Limb (tissue), 2 donors: ENCODE measurements at regions not wholly inside any gene's neighbourhood (a gene's known extent, or its start where the extent isn't known, plus 50 kb on each side); places are given as distances from the start of the nearest gene placed in this dataset.
"Not testable (repeated sequence)": the region's sequence is repeated elsewhere in the genome, so short reads cannot be mapped to it uniquely, and the experiment has no call there.

ENCODE experiments used
- DNase-seq, 2 donors: peaks; one replicate each; pipeline ENCODE4 v3.0.0-alpha.2; 2016; ENCODE audit errors: extremely low spot score in 2 of 2

DNA sequence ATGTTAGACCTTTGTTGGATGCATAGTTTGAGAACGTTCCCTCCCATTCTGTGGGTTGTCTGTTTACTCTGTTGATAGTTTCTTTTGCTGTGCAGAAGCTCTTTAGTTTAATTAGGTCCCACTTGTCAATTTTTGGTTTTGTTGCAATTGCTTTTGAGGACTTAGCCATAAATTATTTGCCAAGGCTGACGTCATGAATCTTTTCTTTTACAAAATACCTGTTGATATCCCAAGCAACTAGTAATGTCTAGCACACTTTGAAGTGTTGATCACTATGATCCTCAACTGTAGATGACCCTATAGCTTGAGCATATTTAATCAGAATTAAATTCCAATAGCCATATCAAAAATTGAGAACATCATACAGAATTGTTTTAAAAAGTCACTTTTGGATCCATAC, 63.3 kb upstream of the HABP2 start:
- not testable (repeated sequence) for DNase-seq

DNA sequence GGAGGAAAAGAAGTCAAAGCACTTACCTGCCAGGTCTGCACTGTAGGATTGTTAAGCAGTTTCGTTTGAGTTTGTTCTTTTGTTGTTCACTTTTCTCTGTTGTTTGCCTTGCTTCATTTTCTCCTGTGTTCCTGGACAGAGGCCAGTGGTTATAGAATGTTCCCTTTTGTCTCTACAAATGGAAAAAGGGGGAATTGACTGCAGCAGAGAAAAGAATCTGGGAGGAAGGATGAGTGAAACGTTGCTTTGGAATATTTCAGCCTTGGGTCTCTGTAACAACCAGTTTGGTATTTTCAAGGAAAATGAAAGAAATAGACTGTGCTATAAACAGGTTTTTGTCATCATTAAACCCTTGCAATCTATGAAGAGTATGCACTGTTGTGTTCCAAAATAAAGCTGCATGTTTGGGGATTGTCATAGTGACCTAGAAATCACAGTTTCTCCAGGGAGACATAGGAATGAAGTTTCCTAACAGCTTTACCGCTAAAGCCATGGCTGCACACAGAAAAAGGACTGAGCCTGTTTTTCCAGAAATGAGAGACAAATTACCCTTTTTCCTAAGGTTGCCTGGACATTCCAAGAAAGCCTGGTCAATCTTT, 60.8 kb upstream of the HABP2 start:
- peak in 1 of 2 donors; percentile 65 for DNase-seq

DNA sequence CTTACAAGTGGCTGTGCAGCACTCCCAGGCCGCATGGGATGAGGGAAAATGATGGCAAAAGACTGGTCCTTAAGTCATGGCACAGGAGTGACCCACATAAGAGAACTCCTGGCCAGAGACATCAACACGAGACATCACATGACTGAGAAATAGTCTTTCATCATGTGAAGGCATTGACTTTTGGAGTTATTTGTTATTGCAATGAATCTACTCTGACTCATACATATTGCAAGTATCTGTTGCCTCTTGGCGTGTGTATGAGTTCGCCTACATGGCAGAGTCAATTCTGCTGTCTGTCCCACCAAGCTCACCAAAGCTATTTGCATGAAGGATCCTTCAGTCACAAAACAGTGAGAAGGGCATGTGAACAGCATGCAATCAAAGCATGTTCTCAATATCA, 59.7 kb upstream of the HABP2 start:
- DNase-seq: no peak

DNA sequence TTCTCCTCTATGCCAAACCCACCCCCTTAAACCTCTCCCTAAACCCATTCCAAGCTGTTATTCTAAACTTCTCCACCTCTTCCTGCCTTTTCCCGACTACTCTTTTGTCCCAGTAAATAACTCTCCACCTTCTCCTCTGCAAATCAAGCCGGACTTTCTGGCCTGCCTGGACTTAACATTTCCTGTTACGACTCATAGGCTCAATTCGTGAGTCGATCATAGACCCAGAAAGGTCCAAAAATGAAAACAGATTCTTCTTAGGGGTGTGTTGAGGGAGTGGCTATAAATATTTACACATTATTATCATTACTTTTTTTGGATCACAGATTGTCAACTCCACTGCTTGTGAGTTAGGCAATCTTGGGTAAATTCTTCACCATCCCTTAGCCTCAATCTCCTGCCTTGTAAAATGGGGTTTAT, 59.0 kb upstream of the HABP2 start:
- no peak for DNase-seq

DNA sequence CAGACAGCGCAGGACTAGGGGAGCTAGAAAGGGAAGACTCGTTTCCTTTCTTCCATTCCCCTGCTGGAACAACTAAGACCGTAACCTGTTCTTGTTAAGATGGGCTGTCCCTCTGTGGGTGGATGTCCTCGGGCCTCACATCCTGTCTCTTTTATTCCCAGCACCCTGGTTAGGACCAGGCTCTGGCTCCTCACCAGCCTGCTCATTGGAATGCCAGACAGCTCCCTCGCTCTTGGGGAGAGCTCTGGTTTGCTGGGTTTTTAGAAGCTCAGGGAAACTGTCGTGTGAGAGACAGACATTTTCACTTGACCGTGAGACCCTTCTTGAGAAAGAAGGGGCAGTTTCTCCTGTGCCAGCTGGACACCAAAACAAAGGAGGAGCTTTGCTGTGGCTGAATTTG, 58.1 kb upstream of the HABP2 start:
- no peak for DNase-seq

DNA sequence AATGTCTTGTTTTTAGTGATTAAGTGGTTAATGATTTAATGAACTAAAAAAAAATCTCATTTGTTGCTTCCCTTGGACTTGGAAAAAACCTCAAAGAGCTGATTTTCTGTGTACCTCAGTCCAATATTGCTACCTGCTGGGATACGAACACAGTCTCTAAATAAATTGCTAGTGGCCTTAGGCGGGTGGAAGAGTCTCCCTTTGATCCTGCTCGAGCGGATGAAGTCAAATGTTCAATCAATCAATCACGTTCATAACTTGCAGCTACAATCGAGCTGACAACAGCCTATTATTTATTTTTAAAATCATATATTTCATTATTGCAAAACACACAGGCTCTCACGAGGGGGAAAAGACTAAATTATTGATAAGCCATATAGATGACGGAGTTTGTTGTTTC, 57.3 kb upstream of the HABP2 start:
- no peak for DNase-seq

DNA sequence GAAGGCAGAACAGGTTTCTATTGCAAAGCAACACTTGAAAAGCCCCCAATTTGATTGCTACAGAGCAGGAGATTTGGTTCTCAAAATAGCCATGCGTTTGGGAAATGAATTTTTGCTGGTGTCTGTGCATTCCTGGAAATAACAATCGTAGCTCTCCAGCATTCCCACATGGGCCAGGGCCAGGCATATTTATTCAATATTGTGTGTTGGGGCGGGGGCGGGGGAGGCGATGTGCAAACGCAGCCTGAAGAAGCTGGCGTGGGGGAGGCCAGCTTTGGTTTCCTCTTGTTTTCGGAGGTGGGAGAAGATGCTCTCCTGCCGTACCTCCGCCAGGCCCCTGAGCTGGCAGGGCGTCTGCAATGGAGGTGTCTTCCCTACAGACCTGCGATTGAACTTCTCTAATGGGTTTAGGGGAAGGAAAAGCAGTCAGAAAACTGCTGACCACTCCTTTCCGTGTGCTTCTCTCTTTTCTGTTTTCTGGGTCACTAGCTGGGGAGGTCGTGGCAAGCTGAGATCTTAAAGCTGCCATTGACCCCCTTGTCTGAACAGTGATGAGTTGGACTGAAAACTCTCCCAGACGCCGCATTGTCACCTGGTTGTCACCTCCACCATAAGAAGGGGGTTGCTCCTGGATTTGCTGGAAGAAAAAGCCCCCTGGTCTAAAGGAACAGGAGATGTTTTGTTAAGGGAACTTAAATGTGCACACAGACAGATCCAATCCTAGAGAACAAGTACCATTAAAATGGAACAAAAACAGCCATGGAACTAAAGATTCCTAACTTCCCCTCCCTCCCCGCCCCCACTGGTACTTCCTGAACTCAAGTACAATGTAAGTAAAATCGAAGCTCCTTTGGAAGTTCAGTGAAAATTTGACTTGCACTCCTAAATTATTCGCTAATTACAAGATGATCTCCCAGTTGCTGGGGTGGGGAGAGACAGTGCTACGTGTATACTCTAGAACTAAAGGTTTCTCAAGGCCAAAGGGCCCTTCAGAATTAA, 56.4 kb upstream of the HABP2 start:
- DNase-seq: peak; percentile 69

DNA sequence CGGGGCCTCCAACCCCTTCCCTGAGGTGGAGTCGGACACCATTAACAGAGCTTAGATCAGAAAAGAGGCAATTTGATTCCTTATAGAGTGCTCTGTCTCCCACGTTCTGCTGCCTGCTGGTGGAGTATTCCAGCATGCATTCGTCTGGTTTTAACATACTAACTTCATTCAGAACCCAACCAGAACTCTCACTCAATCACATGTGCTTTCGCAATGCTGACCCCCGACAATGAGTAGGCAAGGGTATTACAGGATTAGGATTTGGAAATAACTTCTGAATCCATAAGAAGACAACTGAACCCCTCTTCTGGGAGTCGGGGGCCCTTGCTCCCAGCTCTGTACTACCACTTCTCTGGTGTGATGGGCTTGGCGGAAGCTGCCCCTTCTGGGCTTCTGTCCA, 55.7 kb upstream of the HABP2 start:
- no peak for DNase-seq

DNA sequence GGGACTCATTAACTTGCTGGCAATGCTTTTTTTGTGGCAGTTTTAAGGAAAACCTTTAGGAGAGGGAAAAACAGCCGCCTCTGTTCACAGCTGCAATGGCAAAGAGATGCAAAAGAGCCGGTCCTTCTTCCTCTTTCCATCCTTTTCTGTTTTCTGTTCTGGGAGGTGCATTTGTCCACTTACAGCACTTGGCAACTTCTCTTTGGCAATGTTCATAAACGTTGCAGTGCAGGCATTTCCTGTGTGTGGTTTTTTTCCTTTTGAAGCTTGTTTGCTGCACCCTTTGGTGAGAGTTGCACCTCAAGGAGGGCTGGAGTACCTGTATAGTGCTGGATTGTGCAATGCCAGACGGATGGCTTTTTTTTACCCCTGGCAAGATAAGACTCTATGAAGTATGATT, 53.9 kb upstream of the HABP2 start:
- DNase-seq: peak in 1 of 2 donors; percentile 64

DNA sequence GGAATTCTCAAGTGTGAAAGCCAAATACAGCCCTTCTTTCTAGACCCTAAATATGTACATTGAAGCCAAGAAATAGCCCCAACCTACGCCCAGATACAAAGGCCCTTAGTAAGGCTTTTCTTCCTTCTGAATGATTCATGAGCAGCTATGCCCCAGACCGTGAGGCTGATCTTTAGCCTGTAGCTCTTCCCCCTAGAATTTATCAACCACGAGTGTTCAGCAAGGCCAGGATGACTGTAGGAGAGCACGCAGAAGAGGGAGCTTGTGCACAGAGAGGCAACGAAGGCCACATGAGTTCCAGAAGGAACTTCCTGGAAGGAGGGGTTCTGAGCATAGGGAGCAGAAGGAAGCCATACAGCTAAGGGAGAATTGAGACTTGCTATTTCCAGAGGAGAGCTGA, 53.0 kb upstream of the HABP2 start:
- no peak for DNase-seq

DNA sequence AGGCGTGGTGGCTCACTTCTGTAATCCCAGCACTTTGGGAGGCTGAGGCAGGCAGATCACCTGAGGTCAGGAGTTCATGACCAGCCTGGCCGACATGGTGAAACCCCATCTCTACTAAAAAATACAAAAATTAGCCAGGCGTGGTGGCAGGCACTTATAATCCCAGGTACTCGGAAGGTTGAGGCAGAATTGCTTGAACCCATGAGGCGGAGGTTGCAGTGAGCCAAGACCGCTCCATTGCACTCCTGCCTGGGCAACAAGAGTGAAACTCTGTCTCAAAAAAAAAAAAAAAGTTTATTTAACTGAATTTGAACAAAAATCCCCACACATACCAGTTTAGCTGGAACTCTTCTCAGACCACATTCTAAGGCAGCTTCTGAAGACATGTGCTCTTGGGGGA, 51.8 kb upstream of the HABP2 start:
- not testable (repeated sequence) for DNase-seq
